ENCODE measurements at regions not wholly inside any gene's neighbourhood (a gene's known extent, or its start where the extent isn't known, plus 50 kb on each side); places are given as distances from the start of the nearest gene placed in this dataset.

DNA sequence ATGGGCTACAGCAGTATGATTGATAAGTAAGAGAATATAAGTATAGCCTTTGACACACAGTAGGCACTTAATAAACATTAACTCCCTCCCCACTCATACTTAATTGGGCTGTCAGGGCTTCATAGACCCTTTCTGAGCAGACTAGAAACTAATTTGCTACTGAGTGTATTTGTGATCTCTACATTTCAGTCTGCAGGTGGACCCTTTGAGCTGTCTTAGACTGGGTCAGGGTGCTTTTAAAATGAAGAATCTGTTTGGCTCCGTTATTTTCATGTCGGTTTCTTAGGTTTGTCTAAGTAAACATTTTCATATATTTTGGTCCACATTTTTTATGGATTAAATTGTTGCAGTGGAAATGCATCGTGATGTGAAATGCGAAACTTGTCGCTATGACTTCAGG lies 50.3 kb upstream of the SELENOK start:
- TF ChIP-seq, protein P1, sequence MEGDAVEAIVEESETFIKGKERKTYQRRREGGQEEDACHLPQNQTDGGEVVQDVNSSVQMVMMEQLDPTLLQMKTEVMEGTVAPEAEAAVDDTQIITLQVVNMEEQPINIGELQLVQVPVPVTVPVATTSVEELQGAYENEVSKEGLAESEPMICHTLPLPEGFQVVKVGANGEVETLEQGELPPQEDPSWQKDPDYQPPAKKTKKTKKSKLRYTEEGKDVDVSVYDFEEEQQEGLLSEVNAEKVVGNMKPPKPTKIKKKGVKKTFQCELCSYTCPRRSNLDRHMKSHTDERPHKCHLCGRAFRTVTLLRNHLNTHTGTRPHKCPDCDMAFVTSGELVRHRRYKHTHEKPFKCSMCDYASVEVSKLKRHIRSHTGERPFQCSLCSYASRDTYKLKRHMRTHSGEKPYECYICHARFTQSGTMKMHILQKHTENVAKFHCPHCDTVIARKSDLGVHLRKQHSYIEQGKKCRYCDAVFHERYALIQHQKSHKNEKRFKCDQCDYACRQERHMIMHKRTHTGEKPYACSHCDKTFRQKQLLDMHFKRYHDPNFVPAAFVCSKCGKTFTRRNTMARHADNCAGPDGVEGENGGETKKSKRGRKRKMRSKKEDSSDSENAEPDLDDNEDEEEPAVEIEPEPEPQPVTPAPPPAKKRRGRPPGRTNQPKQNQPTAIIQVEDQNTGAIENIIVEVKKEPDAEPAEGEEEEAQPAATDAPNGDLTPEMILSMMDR (IDR thresholded peaks at IDR 0.05) = no peak
- Histone ChIP-seq H3K4me1 (no peaks in the 10 kb centered on the region), H3K36me3 (no peaks in the 10 kb centered on the region), H3K4me3 (no peak overlapping the region), H3K27me3 (ENCODE audit: low read depth) (peaks cover 9% of the 10 kb centered on the region), H3K27ac (no peak overlapping the region), H3K9me3 (peaks cover 8% of the 10 kb centered on the region)
- DNase-seq (no peak), ATAC-seq (no peak)
- intact Hi-C loops (cut with DNase I) = no loop called here

All from lower lobe of right lung (tissue), 2 donors.